Endothelial cell (in vitro differentiated cells): ENCODE measurements at regions not wholly inside any gene's neighbourhood (a gene's known extent, or its start where the extent isn't known, plus 50 kb on each side); places are given as distances from the start of the nearest gene placed in this dataset.

Experiments
- DNase-seq: peaks from one replicate; pipeline ENCODE4 v3.0.0; 2021; ENCODE audit warnings: low spot score
- H3K27ac Mint-ChIP-seq: one replicate; pipeline ENCODE4 v1.8.0; 2021; ENCODE audit warnings: mixed read lengths, inconsistent platforms; ENCODE audit not compliant: unreplicated experiment
- H3K27me3 Mint-ChIP-seq: one replicate; pipeline ENCODE4 v1.8.0; 2021; ENCODE audit warnings: mild to moderate bottlenecking, moderate library complexity, mixed read lengths, inconsistent platforms; ENCODE audit not compliant: unreplicated experiment
- H3K36me3 Mint-ChIP-seq: one replicate; pipeline ENCODE4 v1.8.0; 2021; ENCODE audit warnings: mild to moderate bottlenecking, low read depth, mixed read lengths, inconsistent platforms; ENCODE audit not compliant: unreplicated experiment
- H3K4me1 Mint-ChIP-seq: one replicate; pipeline ENCODE4 v1.8.0; 2021; ENCODE audit warnings: mild to moderate bottlenecking, mixed read lengths, inconsistent platforms; ENCODE audit not compliant: unreplicated experiment
- H3K4me3 Mint-ChIP-seq: one replicate; pipeline ENCODE4 v1.8.0; 2021; ENCODE audit warnings: mild to moderate bottlenecking, mixed read lengths, inconsistent platforms; ENCODE audit not compliant: unreplicated experiment
- H3K9me3 Mint-ChIP-seq: one replicate; pipeline ENCODE4 v1.8.0; 2021; ENCODE audit warnings: mixed read lengths, inconsistent platforms; ENCODE audit not compliant: unreplicated experiment
- CTCF ChIP-seq: fragments of 200-600 bp; sonication (generic); IDR thresholded peaks from one replicate; pipeline ENCODE4 v1.5.0; 2021; ENCODE audit warnings: antibody characterized with exemption; ENCODE audit not compliant: unreplicated experiment

- Mint-ChIP-seq H3K9me3 (no peaks in the 10 kb centered on the region), H3K27ac (no peak overlapping the region), H3K27me3 (no peaks in the 10 kb centered on the region), H3K4me3 (no peak overlapping the region), H3K36me3 (no peaks in the 10 kb centered on the region), H3K4me1 (no peaks in the 10 kb centered on the region)
- no peak for TF ChIP-seq CTCF
- DNase-seq: no peak
These were observed 361.5 kb upstream of the ADGRL2 start for GRCh38 chr1:81439046-81439823.

GRCh38 chr1:81437649-81438048, 363.1 kb upstream of the ADGRL2 start:
- Mint-ChIP-seq H3K9me3 (no peaks in the 10 kb centered on the region), H3K27me3 (no peaks in the 10 kb centered on the region), H3K27ac (no peak overlapping the region), H3K4me3 (no peak overlapping the region), H3K36me3 (no peaks in the 10 kb centered on the region), H3K4me1 (peaks cover 6% of the 10 kb centered on the region)
- DNase-seq: no peak
- no peak for TF ChIP-seq CTCF

GRCh38 chr1:81437213-81437612, 363.5 kb upstream of the ADGRL2 start:
- Mint-ChIP-seq H3K27ac (no peak overlapping the region), H3K27me3 (no peaks in the 10 kb centered on the region), H3K9me3 (no peaks in the 10 kb centered on the region), H3K36me3 (no peaks in the 10 kb centered on the region), H3K4me1 (peaks cover 9% of the 10 kb centered on the region), H3K4me3 (no peak overlapping the region)
- no peak for DNase-seq
- no peak for TF ChIP-seq CTCF

- Mint-ChIP-seq H3K4me1 (peaks cover 27% of the 10 kb centered on the region), H3K4me3 (no peak overlapping the region), H3K36me3 (no peaks in the 10 kb centered on the region), H3K27ac (no peak overlapping the region), H3K9me3 (no peaks in the 10 kb centered on the region), H3K27me3 (no peaks in the 10 kb centered on the region)
- DNase-seq: no peak
- no peak for TF ChIP-seq CTCF
These were observed 365.6 kb upstream of the ADGRL2 start for GRCh38 chr1:81435175-81435574.

GRCh38 chr1:81433676-81434075, 367.1 kb upstream of the ADGRL2 start:
- Mint-ChIP-seq H3K9me3 (no peaks in the 10 kb centered on the region), H3K27ac (no peak overlapping the region), H3K27me3 (no peaks in the 10 kb centered on the region), H3K36me3 (no peaks in the 10 kb centered on the region), H3K4me3 (no peak overlapping the region), H3K4me1 (peaks cover 32% of the 10 kb centered on the region)
- TF ChIP-seq CTCF: no peak
- no peak for DNase-seq
